ENCODE measurements at regions not wholly inside any gene's neighbourhood (a gene's known extent, or its start where the extent isn't known, plus 50 kb on each side); places are given as distances from the start of the nearest gene placed in this dataset.
"Not testable (repeated sequence)": the region's sequence is repeated elsewhere in the genome, so short reads cannot be mapped to it uniquely, and the experiment has no call there.

DNA sequence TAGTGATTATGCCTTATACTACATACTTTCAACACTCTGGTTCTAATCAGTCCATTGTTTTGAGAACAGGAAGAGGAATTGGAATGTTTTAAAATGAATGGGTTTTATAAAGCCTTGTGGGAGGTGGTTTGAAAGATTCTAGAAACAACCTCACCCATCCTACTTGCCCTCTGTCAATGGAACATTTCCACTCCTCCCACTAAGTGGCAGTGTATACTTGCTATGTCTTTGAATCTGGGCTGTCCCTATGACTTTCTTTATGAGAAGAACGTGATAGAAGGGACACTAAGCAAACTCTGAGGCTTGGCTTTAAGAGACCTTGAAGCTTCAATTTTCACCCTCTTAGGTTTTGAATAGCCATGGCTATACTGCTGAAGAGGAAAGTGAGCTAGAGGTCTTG is 611.2 kb downstream of the PPP4R3C start:
- DNase-seq = no peak

DNA sequence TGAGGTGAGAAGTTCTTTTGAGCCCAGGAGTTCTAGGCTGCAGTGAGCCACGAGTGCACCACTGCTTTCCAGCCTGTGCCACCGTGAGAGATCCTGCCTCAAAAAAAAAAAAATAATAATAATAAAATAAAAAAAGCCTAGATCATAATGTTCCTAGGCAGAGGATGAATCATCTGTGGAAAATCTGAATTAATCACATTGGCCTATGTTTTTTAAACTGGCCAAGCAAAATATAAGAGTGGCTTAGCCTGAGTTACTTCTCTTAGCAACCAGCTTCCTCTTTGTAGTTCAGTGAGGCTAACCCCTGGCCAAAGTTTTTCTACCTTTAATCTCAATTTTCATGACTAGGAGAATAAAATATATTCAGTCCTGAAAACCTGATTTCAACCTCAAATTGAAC is 614.6 kb downstream of the PPP4R3C start:
- no peak for DNase-seq

DNA sequence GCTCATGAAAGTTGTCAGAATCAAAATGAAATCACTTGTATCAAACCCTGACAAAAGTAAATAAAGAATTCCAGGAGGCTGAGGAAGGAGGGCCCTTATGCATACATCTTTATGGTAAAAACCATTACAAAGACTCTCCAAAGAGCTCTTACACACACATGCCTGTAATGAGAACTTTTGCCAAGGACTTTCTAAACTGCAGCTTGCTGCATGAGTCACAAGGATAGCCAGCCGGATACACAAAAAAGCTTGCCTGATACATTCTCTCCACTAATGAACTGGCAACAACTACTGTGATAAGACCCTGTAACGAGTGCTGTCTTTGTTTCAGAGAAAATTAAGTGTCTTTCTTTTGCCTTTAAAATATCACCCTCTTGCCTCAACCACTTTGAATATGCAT is 618.1 kb downstream of the PPP4R3C start:
- no peak for DNase-seq

DNA sequence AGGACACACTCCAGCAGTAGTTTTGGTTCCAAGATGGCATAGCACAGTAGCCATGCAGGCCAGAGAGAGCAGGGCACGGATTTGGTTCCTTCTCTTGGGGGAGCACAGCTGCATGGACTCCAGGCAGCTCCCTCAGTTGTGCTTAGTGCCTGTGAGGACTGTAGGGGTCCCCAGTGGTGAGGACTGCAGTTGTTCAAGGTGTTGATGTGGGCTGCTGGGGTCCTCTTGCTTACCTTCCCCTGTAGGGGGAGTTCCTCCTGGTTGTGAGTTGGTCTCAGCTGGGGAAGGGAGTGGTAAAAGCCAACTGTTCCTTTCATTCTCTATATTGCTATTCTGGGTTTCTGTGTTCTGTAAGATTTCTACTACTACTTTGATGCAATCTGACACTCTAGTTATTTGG is 606.5 kb downstream of the MAGEB5 start:
- DNase-seq = no peak

DNA sequence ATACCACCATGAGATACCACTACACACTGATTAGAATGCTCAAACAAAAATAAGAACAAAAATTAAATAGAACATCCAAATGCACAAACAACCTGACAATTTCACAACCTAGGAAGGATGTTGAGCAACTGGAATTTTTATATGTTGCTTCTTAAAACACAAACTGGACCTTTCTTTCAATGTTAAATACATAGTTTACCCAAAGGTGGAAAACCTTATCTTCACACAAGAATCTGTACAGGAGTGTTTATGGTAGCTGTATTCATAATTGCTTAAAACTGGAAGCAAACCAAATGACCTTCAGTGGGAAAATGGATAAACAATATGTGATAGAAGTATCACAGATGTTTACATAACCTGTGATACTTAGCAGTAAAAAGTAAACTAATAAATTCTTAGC is 573.8 kb downstream of the MAGEB5 start:
- no peak for DNase-seq

DNA sequence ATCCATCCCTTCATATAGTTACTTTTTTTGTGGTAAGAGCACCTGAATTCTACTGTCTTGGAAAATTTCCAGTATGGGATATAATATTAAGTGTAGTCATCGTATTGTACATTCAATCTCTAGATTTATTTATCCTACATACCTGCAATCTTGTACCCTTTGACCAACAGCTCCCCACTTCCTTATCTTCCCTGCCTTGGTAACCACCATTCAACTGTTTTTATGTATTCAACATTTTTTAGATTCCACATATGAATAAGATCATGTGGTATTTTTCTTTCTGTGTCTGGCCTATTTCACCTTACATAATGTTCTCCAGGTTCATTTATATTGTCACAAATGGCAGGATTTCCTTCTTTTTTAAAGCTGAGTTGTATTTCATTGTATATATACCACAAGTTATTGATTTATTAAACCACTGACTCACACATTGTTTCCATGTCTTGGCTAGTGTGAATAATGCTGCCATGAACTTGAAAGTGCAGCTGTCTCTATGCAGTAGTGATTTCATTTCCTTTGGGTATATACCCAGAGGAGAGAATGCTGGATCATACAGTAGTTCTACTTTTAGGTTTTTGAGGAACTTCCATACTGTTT is 572.5 kb downstream of the MAGEB5 start:
- DNase-seq = no peak

DNA sequence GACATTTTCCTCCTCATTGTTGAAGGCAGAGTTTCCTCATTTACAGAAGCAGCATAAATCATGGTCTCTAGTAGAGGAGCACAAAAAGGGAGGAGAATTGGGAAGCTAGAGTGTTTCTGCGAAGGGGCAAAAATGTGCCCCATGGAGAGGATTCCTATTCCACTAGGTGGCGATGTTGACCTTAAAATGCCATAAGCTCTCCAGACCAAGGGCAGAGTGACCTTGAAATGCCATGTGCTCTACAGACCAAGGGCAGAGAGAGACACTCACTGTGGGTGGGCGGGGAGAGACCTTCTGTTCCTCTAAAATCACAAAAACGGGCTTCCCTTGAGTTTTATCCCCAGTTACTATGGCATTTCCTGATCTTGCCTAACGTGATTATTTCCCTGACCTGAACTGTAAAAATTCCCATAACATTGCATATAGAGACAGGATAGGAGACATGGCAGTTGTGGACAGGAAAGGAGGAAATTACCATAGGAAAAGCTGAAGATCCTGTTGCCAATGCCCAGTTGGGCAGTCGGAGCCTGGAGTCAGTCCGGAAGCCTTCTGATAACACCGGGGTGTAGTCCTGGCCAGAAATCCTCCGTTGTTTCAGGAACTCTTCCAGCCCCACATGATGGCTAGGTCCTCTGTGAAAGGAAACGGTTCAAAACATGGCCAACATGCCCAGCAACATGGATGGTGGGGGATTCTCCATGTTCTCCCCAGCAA is 567.7 kb downstream of the MAGEB5 start:
- peak; percentile 19 for DNase-seq

DNA sequence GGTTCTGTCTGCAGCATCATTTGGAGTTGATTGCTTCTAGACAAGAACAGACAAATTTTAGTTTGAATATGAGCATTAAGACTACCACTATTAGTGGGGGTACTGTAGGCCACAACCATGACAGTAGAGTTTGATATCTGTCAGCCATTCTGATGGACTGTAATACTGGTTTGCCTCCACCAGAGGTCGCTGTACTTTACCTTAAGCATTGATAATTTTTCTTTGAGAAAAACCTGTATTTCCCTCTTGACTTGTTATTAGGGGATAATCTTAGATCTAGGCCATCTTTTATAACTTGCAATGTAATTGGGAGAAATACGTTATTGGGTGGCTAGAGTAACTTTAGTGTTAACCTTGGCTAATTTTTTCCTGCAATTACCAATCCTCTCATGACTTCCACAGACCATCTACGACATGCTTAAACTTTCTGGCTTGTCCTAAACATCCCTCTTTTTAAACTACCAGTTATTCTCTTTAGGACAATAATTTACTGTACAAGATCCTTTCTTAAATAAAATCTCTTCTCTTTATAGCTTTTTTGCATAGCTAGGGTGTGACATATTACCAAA is 562.4 kb downstream of the MAGEB5 start:
- no peak for DNase-seq

DNA sequence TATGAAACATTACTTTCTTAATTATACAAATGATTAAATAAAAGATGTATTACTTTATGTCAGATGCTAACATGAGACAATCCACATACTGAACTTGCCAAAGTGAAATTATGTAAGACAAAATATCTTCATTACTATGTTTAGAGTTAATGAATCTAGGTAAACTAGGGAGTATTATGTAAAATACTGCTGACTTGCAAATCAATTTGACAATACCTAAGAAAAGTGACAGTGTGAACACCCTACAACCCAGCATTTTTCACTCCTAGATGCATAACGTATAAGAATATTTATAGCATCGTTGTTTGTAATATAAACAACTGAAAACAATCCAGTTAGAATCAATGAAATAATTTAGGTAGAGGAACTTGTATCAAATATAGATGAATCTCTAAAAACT is 546.3 kb downstream of the MAGEB5 start:
- DNase-seq = no peak

DNA sequence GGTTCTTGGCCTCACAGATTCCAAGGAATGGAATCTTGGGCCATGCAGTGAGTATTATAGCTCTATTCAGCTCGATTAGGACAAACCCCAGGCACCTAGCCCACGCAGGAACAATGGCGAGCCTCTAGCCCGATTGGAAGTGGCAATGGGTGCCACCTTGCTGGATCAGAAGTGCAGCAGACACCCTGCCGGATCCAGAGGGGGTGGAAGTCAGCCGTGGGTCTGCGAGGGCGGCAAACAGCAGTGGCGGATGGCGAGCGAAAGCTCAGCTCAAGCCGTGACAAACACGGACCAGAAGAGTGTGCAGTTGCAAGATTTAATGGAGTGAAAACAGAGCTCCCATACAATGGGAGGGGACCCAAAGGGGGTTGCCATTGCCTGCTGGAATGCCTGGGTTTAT is 539.8 kb downstream of the MAGEB5 start:
- DNase-seq = not testable (repeated sequence)

DNA sequence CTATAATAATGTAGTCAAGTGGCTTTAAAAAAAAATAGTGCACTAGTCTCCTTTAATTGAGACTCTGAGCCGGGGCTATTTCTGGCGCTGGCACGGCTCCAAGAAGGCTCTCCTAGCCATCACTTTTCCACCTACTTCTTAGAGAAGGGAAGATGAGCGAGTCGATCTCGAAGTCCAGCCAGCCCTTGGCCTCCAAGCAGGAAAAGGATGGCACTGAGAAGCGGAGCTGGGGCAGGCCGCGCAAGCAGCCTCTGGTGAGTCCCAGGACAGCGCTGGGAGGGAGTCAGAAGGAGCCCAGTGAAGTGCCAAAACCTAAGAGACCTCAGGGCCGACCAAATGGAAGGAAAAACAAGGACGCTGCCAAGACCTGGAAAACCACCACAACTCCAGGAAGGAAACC is 531.9 kb downstream of the MAGEB5 start:
- DNase-seq = no peak

DNA sequence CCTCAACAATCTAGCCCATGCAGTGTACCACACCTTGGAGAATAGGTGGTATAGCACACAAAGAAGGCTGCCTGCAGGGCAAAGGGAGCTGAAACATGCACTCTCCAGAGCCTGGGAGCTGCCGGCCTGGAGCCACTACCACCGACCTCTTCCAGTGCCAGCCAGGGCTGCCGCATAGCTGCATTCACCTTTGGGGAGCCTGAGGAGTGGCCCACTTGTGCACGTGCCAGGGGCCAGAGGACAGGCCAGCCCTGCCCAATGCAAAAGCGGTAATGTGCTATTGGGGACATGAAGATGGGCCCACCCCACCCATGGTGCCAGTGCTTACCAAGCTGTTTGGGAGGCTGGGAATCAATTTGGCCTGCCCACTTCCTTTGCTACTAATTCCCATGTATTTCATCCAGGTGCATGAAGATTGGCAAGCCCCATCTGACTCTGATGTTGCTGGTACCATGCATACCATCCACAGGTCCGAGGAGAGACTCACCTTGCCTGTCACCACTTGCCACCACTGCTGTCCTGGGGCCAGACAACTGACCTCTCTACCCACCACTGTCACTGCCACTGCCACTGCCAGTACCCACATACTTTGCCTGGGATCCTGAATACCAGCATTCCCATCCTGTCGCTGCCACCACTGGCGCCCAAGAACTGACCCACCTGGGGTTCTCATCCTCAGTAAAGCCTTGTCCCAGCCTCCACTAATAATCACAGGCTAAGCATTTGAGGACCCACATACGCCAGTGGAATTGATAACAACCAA is 506.9 kb downstream of the MAGEB5 start:
- DNase-seq = no peak

DNA sequence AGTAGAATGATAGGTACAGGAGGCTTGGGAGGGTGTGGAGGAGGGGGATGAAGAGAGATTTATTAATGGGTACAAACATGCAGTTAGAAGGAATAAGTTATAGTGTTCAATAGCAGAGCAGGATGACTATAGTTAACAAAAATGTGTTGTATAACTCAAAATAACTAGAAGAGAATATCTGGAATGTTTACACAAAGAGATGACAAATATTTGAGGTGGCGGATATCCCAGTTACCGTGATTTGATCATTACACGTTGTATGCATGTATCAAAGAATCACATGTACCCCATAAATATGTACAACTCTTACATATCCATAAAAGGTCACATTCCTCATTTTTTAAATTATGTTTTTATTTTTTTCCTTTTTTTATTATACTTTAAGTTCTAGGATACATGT is 456.6 kb downstream of the MAGEB5 start:
- DNase-seq = no peak

DNA sequence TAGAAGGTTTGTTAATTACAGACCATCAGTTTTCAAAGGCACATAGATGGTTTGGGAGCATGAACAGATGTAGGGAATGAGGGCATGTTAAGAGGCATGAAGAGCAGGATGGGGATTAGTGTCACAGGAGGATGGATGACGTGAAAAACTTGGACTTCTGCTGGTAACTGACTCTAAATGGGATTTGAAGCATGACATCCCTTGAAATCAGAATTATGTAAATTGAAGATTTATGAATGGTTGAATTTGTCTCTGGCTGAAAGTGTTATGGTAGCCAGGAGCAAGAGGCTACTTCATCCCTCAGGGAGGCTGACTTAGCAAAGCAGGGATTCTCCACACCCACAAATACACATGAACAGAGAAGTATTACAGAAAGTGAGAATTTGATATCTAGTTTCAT is 454.6 kb downstream of the MAGEB5 start:
- DNase-seq = no peak

DNA sequence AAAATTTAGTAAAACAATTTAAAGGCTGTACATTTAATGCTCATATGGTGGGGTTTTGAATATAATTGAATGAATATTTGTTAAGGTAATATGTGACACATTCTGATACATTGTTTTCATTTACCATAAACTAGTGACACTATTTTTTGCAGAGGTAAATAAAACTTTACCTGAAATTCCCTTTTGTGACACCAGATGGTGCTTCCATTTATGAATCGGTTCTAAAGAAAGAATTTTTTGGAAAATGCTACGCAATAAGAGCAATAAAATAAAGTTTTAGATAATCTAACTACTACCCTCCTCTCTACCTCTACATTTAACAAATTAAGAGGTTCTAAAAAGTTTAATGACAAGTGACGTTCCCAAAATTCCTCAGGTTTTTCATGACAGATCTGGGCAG is 448.9 kb downstream of the MAGEB5 start:
- no peak for DNase-seq

DNA sequence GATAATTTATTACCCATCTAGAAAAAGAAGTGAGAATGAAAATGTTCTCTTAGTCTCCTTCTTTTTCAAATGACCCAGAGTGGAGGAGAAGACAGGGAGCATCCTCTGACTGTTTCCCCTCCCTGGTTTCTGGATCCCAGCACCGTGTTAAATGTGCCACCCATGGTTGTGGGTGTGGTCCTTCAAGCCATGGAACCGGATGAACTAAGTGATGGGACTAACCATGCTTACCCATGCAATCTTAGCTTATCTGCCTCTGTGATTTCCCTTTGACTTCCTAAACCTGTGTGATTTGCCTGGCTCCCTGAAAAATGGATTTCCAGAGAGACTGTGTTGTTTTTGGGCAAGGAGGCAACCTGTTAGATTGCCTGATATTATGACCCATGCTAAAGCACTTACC is 437.1 kb downstream of the MAGEB5 start:
- DNase-seq = no peak

DNA sequence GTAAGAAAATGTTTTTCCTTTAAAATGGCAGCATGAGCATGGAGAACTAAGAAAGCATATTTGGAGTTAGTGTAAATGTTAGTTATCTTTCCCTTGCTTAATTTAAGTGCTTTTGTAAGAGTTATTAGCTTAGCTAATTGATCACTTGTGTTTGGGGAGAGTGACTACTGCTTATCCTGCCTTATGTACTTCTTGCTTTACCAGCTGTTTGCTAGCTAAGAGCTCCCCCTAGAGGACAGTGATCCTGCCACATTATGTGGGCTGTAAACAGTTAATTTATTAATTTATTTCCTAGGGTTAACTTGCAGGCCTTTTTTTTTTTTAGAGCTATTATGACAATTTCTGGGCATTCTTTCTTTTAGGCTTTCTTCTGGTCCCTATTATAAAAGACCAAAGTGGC is 435.8 kb downstream of the MAGEB5 start:
- no peak for DNase-seq

DNA sequence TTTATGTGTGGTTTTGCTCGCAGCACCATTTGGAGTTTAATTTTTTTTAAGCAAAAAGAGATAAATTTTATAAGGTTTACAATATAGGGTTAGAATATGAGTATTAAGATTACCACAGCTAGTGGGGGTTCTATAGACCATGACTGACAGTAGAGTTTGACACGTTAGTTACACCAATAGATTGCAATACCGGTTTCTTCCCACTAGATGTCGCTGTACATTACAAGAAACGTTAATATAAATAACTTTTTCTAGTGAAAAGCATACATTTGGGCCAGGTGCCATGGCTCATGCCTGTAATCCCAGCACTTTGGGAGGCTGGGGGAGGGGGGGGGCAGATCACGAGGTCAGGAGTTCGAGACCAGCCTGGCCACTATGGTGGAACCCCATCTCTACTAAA is 433.6 kb downstream of the MAGEB5 start:
- DNase-seq = no peak

DNA sequence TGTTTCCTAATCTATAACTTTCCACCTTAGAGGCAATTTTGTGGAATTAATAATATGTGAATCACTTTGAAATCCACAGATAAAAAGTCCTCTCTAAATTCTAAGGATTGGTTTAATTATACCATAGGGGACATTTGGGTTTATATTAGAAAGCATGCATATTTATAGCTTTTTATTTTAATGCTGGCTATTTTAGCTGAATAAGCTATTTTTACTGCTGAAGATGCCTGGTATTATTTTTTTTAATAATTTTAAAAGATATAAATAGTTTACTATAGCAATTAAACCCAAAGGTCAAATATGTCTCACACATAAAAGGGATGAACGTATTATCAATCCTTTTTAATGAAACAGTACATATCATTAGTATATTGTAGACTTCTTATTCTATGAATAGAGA is 415.4 kb downstream of the MAGEB5 start:
- DNase-seq = no peak

DNA sequence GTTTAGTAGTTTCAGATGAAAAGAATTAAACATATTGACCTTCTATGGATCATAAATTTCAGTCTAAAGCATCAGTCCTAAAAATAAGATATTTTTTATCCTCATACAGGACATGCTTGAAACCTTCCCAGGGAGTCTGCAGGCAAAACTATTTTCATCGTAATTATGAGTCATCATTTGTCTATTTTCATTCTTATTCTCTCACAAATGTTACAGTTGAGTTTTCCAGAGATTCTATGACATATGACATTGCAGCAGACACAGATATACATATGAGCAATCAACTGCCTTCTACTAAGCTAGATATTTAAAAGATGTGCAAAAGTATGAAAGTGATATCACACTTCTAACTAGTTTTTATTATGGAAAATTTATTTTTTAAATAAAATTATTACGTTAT is 398.0 kb downstream of the MAGEB5 start:
- DNase-seq = no peak

DNA sequence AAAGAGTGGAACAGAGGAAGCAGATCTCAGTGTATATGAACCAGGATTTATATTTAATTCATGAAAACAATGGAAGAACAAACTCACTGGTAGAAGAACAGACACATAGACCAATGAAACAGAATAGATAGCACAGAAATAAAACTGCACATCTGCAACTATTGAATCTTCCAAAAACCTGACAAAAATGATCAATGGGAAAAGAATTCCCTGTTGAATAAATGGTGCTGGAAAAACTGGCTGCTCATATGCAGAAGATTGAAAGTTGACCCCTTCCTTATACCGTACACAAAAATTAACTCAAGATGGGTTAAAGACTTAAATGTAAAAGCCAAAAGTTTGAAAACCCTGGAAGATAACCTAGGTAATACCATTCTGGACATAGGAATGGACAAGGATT is 391.0 kb downstream of the MAGEB5 start:
- DNase-seq = no peak

DNA sequence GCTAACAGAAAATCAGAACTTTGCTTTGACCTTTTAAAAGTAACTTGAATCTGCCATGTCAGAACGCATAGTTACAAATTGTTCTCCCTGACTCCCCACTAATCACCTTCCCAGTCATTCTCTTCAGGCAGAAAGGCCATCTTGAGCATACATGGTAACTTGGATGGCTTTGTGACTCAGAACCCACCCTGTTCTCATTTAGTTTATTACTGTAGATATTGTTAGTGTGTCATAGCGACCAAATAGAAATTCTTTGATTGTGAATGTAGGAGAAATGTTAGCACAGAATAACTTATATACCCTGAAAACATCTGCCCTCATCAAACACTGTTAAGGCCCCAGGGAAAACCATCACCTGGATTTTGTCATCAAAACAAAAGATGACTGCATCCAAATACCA is 382.0 kb downstream of the MAGEB5 start:
- DNase-seq = no peak

DNA sequence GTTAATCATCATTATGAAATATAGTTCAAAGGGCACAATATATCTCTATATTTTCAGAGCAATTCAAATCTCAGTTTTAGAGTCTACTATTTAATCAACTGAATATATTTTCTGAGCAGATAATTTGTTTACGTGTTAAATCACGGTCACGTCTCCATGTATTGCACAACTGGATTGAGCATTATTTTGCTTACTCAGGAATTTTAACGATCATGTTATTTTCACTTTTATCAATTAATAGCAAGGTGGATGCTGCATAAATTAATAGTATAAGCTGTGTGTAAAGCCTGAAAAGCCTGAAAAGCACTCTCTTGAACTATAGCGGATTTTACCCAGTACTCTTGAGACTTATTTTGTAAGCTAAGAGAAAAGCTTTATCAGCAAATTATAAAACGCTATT is 374.9 kb downstream of the MAGEB5 start:
- no peak for DNase-seq

DNA sequence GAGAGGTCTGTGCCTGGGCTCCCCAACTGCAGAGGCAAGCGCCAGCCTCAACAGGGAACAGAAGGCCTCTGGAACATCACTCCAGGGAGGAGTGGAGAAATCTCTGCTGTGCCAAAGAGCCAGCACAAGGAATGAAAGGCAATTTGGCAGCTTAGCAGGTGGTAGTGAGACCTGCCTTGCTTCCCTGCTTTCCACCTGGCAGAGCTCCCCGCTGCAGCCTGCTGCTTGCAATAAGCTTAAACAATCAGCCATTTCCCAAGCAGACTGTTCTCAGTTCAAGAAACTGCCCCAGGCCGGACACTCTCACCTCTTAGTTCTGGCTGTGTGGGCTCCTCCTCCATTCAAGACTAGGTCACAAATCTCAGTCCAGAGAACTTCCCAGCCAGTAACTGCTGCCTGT is 370.6 kb downstream of the MAGEB5 start:
- no peak for DNase-seq
